NCI-H748 (cell line): ENCODE measurements at regions not wholly inside any gene's neighbourhood (a gene's known extent, or its start where the extent isn't known, plus 50 kb on each side); places are given as distances from the start of the nearest gene placed in this dataset.
A peak's percentile ranks its signal among the peaks of the same experiment; 100 is the strongest.

Experiments
- DNase-seq: peaks from one replicate; lab custom pipeline; 2025; ENCODE audit not compliant: unreplicated experiment; lab: John Stamatoyannopoulos, UW

DNA sequence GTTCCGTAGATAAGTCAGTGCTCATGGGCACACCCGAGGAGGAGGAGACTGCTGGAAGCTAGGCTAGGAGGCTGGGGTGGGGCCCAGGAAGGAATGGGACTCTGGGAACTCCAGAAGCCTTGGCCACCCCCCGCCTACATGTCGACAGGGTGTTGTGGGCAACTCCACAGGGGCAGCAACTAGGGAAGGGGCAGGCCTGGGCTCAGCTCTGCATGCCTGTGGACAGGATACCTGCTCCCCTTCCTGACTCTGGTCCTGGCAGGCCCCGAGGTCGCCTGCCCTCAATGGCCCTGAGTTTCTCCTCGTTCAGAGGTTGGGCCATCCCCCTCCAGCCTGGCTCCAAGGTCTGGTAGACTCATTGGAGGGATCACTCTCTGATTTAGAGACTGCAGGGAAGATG is 138.9 kb upstream of the LINGO1 start:
- DNase-seq, result no peak

DNA sequence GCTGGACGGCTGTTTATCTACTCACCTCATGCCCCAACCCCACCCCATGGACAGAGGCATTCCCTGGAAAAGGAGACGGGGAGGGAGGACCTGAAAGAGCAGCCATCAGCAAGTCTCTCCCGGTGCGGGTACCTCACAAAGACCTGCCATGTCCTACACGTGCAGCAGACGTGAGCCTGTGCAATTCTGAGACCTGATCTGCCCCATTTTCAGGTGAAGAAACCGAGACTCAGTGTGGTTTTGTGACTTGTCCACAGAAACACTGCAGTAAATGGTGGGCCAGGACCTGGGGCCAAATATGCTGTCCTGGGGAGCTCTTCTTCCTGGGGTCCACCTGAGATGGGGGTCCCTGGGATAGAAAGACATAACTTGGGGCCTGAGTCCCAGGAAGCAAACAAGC is 137.0 kb upstream of the LINGO1 start:
- DNase-seq, result no peak

- no peak for DNase-seq
Observed at GRCh38 chr15:77768521-77769078, 135.9 kb upstream of the LINGO1 start.

GRCh38 chr15:77768107-77768506 is 135.4 kb upstream of the LINGO1 start:
- DNase-seq, result no peak

GRCh38 chr15:77764095-77764494 is 131.4 kb upstream of the LINGO1 start:
- no peak for DNase-seq

DNA sequence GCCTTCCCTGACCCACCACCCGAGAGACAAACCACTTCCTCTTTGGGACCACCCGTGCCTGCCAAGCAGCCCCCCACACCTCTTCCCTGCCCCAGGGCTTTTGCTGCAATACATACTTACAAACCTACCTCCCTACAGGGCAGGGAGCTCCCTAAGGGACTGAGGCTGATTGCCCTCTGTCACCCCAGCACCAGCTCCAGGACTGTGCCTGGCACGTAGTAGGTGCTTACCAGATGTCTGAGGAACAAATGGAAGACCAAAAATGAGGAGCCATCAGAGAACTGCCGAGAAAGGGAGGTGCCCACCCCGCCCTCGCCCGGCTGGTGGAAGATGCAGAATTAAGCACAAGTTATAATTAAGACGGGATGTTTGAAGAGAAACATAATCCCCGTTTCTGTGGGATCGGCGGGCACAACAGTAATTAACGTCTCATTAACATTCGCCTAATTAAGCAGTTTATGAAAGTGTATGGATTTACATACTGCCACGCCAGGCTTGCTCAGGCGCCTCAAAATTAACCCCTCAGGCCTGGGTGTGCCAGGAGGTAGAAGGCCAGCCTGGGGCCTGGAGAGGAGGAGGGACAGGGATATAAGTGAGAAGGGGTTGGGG is 130.1 kb upstream of the LINGO1 start:
- DNase-seq, result no peak

DNA sequence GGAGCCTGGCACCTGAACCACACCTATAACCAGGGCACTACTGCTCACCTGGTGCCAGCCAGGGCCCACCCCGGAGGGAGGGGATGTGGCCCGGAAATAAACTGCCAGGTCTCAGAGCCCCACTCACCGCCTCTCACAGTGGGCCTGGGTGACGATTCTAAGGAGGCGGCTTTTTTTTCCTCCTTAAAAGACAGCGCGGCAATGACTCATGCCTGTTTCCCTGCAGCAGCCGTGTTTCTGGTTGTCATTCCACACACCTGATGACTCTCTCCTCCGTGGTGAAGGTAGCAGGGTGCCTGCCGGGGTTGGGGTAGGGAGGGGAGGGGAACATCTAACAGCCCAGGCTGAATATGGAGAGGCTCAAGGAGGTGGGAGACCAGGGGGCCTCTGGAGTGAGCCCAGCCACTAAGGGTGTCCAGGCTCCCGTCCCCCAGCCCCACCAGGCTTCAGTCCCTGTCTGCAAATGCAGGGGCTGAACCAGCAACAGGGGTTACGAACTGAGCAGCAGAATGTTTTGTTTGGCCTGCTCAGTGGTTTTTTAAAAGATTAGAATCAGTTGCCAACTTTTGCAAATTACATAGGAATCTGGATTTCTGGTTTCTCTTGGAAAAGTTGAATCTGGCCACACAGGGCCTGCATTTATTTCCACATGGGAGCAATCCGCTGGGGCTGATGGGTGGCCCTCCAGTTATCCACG is 127.3 kb upstream of the LINGO1 start:
- no peak for DNase-seq

DNA sequence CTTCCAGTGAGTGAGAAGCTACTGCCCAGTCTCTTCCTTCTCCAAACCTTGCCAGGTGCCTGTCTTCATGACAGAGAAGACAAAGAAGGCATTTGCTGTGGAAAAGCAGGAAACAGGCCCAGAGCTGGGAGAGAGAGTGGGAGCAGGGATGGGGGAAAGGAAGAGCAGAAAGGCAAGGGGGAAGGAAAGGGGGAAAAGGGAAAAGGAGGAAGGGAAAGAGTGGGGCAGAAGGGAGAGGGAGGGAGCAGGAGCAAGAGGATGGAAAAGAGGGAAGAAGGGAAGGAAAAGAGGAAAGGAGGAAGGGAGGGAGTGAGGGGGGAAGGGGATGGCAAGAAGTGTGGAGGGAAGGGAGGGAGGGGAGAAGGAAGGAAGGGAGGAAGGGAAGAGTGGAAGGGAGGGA is 121.2 kb upstream of the LINGO1 start:
- no peak for DNase-seq

DNA sequence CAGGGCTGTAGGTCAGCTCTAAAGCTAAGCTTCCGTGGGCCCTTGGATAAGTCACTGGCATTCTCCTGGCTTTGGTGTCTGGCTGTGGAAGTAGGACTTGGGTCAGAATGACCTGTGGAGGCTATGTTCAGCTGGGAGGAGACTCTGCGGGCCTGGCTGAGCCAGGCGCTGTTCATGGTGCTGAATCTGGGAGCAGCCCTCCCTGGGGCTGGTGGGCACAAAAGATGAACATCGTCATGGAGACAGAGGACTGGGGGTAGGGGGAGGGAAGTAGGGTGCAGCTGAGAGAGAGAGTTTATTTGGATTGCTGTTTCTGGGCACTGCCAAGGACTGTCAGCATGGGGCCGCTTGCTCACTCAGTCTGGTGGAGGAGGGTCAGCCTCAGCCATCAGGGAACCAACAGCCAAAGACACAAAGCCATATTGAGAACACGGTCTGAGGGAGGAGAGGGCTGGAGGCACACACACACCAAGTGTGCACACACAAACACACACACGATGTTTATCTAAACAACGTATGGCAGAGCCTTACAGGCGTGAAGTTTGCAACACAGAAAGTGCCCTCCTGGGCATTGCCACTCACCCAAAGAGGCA is 120.7 kb upstream of the LINGO1 start:
- DNase-seq, result no peak

DNA sequence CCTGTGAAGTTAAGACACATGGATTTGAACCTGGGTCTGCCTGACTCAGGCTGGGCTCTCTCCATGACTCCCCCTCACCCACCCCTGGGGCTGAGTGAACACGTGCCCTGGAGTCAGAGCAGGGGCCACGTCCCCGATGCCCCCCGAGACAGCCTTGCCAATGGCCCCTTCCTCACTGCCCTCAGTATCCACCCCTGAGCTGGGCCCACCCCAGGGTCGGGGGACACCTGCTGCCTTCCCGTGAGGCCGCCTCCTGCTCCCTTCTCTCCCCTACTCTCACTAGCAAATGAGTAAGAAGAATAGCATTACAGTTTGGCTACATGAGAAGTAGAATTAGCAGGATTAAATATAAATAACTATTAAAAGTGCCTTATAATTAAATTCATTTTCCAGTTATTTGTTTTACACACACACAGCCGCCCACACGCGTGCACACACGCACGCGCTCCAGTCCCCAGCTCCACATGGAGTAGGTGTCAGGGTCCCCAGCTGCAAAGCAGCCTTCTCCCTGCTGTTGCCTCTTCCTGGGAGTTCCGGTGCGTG is 117.4 kb upstream of the LINGO1 start:
- no peak for DNase-seq

DNA sequence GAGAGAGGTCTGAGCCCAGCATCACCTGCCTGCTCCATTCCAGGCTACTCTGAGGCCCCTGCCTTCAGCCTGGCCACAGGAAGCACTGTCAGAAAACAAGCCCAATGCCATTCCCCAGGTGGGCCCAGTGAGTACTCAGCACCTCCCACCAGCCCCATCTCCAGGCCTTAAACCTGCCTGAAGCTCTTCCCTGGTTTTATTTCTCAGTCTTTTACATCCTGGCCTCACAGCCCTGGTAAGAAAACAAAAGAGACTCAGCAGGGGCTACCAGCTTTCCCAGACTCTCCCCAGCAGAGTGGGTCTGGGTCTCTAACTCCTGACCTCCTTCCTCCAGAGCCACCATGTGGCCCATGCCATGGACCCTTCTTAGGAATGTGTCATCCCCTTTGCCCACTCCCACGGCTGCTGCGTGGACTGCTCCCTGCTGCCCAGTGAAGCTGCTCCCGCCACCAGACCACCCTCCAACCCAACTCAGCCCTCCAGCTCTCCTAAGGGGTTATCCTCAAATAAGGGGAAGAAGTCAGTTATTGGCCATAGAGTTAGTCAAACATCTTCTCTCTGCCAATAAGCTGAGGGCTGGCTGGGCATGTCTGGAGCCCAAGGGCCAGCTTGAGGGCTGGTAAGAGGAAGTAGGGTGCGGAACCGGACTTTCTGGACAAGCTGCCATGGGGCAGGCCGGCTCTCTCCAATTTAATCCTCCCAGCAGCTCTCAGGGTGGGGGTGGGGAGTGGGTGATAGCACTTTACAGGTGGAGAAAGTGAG is 116.7 kb upstream of the LINGO1 start:
- no peak for DNase-seq

DNA sequence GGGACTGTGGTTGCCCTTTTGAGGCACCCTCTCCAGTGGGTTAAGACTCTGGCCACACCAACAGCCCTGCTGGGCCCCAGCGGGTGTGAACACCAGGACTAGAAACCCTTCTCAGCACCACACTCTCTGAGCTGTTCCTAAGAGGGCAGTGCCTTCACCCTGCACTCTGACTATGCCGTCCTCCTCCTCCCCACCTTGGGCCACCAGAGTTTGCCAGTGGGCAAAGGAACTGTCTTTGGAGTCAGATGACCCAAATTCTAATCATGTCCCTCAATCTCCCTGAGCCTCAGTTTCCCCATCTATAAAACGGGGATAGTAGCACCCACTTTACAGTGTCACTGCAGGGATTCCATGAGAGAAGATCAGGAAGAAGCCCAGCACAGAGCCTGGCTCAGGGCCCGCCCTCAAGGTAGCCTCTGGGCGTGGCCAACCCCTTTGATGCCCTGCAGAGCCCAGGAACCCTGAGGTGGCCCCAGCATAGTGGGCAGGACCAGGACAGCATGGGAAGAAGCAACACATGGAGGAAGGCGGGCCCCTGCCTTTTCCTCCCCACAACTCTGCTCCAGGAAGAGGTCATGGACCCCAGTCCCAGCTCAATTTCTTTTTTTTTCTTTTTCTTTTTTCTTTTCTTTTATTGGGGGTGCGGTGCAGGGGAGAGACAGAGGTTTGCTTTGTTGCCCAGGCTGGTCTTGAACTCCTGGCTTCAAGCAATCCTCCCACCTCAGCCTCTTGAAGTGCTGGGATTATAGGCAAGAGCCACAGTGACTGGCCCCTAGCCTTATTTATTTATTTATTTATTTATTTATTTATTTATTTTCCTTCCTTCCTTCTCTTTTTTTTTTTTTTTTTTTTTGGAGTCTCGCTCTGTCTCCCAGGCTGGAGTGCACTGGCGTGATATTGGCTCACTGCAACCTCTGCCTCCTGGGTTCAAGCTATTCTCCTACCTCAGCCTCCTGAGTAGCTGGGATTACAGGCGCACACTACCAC is 115.7 kb upstream of the LINGO1 start:
- peak; percentile 4 for DNase-seq

- no peak for DNase-seq
Observed at GRCh38 chr15:77747175-77748077, 114.7 kb upstream of the LINGO1 start.

DNA sequence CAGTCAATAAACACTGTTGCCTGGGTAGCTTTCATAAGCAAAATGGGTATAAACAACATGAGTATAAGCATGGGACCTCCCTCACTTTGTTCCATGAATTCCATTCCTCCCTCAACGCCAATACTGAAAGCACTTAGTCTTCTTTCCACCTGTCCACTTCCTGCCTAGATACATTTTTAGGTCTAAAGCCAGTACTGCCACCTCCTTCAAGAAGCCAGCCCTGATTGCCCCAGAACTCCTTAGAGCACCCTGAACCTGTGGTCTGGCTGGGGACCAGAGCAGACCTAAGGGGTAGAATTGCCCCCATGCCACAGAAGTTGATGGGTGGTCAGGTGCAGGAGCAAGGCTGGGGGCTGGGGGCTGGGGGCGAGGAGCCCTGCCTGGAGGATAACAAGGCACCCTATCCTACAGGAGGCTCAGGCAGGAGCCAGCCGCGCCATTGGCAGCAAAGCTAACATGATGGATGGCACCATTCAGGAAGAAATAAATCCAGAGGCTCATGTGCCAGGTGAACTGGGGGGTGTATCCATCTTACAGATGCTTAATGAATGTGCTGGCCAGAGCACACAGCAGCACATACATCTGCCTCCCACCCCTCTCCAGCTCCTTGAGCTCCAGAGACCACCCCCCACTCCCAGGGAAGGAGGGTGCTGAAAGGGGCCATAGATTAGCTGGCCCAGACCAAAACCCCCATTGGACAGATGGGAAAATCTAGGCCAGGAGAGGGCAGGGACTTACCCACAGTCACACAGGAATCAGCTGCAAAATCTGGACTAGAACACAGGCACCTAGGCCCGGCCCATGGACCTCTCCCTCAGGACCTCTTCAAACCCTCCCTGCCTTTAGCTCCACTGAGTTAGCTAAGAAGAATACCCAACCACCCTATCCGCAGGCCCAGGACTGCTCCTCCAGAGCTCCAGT is 113.8 kb upstream of the LINGO1 start:
- DNase-seq, result no peak

GRCh38 chr15:77744398-77744797 is 111.7 kb upstream of the LINGO1 start:
- DNase-seq, result no peak

- DNase-seq, result no peak
Observed at GRCh38 chr15:77742570-77742969, 109.9 kb upstream of the LINGO1 start.

GRCh38 chr15:77742127-77742526 is 109.4 kb upstream of the LINGO1 start:
- no peak for DNase-seq

DNA sequence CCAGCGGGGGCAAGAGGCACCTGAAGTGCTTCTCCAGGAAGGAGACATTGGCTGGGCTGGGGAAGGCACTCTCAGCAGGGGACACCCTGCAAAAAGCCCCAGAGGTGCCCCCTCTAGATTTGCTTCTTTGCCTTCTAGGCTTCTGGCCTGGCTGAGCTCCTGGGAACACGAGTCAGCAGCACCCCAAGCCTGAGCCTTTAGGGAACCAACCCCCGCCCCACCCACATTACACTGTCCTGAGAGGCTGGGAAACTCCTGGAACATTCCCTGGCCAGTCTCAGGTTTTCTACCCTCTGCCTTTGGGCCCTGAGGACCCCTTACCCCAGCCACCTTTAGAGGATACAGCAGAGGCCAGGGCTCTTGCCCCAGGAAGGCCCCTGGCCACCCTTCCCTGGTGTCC is 108.4 kb upstream of the LINGO1 start:
- no peak for DNase-seq
